ENCODE measurements at regions not wholly inside any gene's neighbourhood (a gene's known extent, or its start where the extent isn't known, plus 50 kb on each side); places are given as distances from the start of the nearest gene placed in this dataset.

DNA sequence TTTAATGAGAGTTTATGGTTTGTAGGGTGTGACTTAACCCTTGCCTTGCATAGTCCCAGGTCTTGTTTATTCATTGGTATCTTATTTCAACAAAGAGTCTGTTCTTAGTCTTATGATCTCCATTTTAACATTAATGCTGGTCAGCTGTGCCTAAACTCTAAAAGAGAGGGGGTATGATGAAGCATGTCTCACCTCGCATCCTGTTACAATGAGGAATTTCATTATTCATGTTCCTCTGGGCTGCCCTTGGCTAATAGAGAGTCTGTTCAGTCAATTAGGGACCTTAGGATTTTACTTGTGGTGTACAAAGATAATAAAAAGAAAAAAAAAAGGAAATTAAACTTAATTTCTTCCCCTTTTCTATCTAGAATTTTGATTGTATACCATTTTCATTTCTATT, 831.9 kb upstream of the CDH2 start:
- Histone ChIP-seq H3K9ac (ENCODE audit: control insufficient read depth, extremely low read depth, insufficient read depth, low read length) (no peak overlapping the region), H3K27ac (ENCODE audit: control insufficient read depth, insufficient read depth, low read length) (no peak overlapping the region), H3K27me3 (ENCODE audit: control insufficient read depth, extremely low read depth, insufficient read depth, low read length) (no peaks in the 10 kb centered on the region), H4K20me1 (ENCODE audit: control insufficient read depth, extremely low read depth, insufficient read depth, low read length) (no peaks in the 10 kb centered on the region), H2AFZ (ENCODE audit: control insufficient read depth, low read length) (no peak overlapping the region), H3K79me2 (ENCODE audit: control insufficient read depth, insufficient read depth, low read length) (no peaks in the 10 kb centered on the region), H3K4me1 (ENCODE audit: control insufficient read depth, extremely low read depth, insufficient read depth, low read length) (no peaks in the 10 kb centered on the region), H3K9me3 (ENCODE audit: control insufficient read depth, low read depth, low read length) (no peaks in the 10 kb centered on the region), H3K9me1 (ENCODE audit: control insufficient read depth, extremely low read depth, insufficient read depth, low read length) (no peaks in the 10 kb centered on the region), H3K4me3 (ENCODE audit: control insufficient read depth in 2 of 3, extremely low read depth in 1 of 3, insufficient read depth in 2 of 3, low read depth in 1 of 3, low read length in 3 of 3) (no peak overlapping the region), H3K36me3 (ENCODE audit: control insufficient read depth in 2 of 2, extremely low read depth in 1 of 2, insufficient read depth in 2 of 2, low read length in 2 of 2) (no peaks in the 10 kb centered on the region), H3K4me2 (ENCODE audit: control insufficient read depth, extremely low read depth, insufficient read depth, low read depth, low read length) (no peak overlapping the region)
- DNase-seq (ENCODE audit: low read depth, low spot score) (no peak), FAIRE-seq (no peak)
- dilution Hi-C loops (cut with MboI; ENCODE audit: extremely low pct_ligation_motif_present, low sequenced_read_pairs): no loop called here
- TF ChIP-seq, protein P1, sequence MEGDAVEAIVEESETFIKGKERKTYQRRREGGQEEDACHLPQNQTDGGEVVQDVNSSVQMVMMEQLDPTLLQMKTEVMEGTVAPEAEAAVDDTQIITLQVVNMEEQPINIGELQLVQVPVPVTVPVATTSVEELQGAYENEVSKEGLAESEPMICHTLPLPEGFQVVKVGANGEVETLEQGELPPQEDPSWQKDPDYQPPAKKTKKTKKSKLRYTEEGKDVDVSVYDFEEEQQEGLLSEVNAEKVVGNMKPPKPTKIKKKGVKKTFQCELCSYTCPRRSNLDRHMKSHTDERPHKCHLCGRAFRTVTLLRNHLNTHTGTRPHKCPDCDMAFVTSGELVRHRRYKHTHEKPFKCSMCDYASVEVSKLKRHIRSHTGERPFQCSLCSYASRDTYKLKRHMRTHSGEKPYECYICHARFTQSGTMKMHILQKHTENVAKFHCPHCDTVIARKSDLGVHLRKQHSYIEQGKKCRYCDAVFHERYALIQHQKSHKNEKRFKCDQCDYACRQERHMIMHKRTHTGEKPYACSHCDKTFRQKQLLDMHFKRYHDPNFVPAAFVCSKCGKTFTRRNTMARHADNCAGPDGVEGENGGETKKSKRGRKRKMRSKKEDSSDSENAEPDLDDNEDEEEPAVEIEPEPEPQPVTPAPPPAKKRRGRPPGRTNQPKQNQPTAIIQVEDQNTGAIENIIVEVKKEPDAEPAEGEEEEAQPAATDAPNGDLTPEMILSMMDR (optimal IDR thresholded peaks at IDR 0.05 in 1 of 3, IDR thresholded peaks at IDR 0.05 in 1 of 3, conservative IDR thresholded peaks at IDR 0.05 in 1 of 3; ENCODE audit: extremely low read depth in 1 of 3, insufficient read depth in 2 of 3, low read length in 3 of 3): no peak
- TF ChIP-seq EZH2 (IDR thresholded peaks at IDR 0.05; ENCODE audit: low read length): no peak

DNA sequence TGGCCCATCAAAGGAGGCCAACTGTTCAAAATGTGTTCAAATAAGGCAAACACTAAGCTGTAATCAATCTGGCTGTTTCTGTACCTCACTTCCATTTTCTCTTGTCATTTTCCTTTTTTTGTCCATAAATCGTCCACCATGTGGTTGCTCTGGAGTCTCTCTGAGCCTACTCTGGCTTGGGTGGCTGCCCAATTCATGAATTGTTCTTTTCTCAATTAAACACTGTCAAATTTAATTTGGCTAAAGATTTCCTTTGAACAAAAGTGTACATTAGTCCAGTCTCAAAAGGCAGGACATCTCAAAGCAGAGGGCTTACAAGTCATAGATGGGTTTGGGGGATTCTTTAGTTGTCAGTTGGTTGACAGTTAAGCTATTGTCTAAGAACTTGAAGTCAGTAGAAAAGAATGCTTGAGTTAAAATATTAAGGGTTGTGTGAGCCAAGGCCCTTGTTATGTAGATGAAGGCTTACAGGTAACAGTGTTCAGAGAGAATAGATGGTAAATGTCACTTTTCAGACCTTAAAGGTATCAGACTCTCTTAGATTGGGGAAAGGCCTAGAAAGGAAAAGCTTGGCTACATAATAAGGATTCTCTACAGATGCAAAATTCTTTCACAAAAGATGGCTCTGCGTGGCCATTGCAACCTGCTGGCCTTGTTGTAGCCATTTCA, 831.2 kb upstream of the CDH2 start:
- no peaks in the 10 kb centered on the region for H3K4me1 ChIP-seq (ENCODE audit: control insufficient read depth, extremely low read depth, insufficient read depth, low read length)
- FAIRE-seq (no peak), DNase-seq (ENCODE audit: low read depth, low spot score) (no peak)
- H3K27me3 ChIP-seq (ENCODE audit: control insufficient read depth, extremely low read depth, insufficient read depth, low read length): no peaks in the 10 kb centered on the region
- dilution Hi-C loops (cut with MboI; ENCODE audit: extremely low pct_ligation_motif_present, low sequenced_read_pairs): no loop called here
- no peak overlapping the region for H3K9ac ChIP-seq (ENCODE audit: control insufficient read depth, extremely low read depth, insufficient read depth, low read length)
- no peaks in the 10 kb centered on the region for H4K20me1 ChIP-seq (ENCODE audit: control insufficient read depth, extremely low read depth, insufficient read depth, low read length)
- no peak overlapping the region for H2AFZ ChIP-seq (ENCODE audit: control insufficient read depth, low read length)
- no peaks in the 10 kb centered on the region for H3K36me3 ChIP-seq (ENCODE audit: control insufficient read depth in 2 of 2, extremely low read depth in 1 of 2, insufficient read depth in 2 of 2, low read length in 2 of 2)
- TF ChIP-seq, protein P1 (optimal IDR thresholded peaks at IDR 0.05 in 1 of 3, IDR thresholded peaks at IDR 0.05 in 1 of 3, conservative IDR thresholded peaks at IDR 0.05 in 1 of 3; ENCODE audit: extremely low read depth in 1 of 3, insufficient read depth in 2 of 3, low read length in 3 of 3): no peak
- TF ChIP-seq EZH2 (IDR thresholded peaks at IDR 0.05; ENCODE audit: low read length): no peak
- no peak overlapping the region for H3K4me2 ChIP-seq (ENCODE audit: control insufficient read depth, extremely low read depth, insufficient read depth, low read depth, low read length)
- no peaks in the 10 kb centered on the region for H3K9me3 ChIP-seq (ENCODE audit: control insufficient read depth, low read depth, low read length)
- H3K79me2 ChIP-seq (ENCODE audit: control insufficient read depth, insufficient read depth, low read length): no peaks in the 10 kb centered on the region
- no peaks in the 10 kb centered on the region for H3K9me1 ChIP-seq (ENCODE audit: control insufficient read depth, extremely low read depth, insufficient read depth, low read length)
- H3K4me3 ChIP-seq (ENCODE audit: control insufficient read depth in 2 of 3, extremely low read depth in 1 of 3, insufficient read depth in 2 of 3, low read depth in 1 of 3, low read length in 3 of 3): no peak overlapping the region
- H3K27ac ChIP-seq (ENCODE audit: control insufficient read depth, insufficient read depth, low read length): no peak overlapping the region

Measured in keratinocyte (primary cell).